ENCODE measurements at regions not wholly inside any gene's neighbourhood (a gene's known extent, or its start where the extent isn't known, plus 50 kb on each side); places are given as distances from the start of the nearest gene placed in this dataset.

- H3K4me3 ChIP-seq (ENCODE audit: low read depth, low read length), result no peak overlapping the region
- TF ChIP-seq CTCF (IDR thresholded peaks at IDR 0.05; ENCODE audit: borderline replicate concordance, insufficient read depth, low read depth, low read length), result no peak
Observed at GRCh38 chr6:22878706-22879105, 309.3 kb downstream of the HDGFL1 start.

DNA sequence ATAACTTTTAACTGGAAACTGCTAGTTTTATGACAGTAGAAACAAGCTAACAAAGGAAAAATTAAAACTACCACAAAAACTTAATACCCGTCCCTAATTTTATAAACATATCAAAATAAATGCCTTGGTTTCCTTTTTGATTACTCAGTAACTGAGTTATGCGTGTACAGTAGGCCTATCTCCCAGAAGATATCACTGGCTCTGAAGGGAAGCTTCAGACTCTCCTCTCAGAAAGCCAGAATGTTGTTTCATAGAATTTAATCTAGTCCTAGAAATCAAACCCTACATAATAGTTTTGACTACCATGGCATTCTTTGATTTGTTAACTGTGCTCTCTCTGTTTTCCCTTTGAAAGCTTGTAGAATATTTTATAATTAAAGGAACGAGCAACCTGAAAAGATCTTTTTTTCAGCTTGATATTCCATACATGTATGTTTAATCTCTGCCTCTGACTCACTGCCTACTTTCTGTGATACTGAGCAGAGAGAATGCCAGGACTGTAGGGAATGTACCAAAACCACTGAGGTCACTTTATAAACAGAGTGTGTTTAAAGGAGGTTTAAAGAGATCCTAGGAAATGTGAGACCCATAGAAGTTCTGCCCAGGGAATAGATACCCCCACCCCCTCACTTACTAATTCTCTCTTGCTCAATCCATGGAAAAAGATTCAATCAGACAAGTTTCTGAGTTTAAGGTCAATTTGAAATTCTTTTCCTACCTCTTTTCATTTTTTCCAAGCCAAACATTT lies 311.5 kb downstream of the HDGFL1 start:
- no peak for TF ChIP-seq CTCF (IDR thresholded peaks at IDR 0.05; ENCODE audit: borderline replicate concordance, insufficient read depth, low read depth, low read length)
- no peak overlapping the region for H3K4me3 ChIP-seq (ENCODE audit: low read depth, low read length)

DNA sequence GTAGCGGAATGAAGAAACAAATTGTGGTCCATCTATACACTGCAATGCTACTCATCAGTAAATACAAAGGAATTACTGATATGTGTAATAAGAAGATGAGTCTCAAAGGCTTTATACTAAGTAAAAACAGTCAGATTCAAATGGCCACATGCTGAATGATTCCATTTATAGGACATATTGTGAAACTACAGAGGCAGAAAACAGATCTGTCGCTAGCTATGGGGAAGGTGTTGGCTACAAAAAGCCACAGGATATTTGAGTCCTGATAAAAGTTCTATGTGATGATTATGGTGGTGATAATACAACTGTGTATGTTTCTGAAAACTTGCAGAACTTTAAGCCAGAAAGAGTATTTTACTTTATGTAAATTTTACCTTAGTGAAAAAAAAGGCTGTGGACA lies 313.2 kb downstream of the HDGFL1 start:
- TF ChIP-seq CTCF (IDR thresholded peaks at IDR 0.05; ENCODE audit: borderline replicate concordance, insufficient read depth, low read depth, low read length), result no peak
- H3K4me3 ChIP-seq (ENCODE audit: low read depth, low read length), result no peak overlapping the region

DNA sequence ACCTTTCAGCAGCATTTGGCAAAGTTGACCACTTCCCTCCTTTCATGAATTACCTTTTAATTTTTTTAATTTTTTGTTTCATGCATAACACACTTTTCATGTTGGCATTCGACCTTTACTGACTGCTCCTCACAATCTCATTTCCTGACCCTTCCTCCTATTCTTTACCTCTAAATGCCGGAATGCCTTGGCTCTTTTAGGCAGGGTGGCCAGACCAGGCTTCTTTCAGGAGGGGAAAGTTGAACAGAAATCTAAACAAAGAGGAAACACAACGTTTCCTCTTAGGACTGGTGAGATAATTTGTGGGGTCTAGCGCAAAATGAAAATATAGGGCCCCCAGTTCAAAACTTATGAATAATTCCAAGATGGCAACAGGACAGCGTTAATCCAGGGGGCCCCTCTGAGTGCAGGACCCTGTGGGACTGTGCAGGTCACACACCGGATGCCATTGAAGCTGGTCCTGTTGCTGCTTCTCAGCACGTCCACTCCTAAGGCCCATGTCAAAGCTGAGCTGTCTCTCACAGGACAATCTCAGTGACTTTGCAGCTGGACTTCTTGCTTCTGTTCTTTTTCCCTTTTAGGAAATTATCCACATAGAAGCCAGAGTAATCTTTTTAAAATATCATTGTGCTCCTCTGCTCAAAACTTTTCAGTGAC lies 313.8 kb downstream of the HDGFL1 start:
- no peak for TF ChIP-seq CTCF (IDR thresholded peaks at IDR 0.05; ENCODE audit: borderline replicate concordance, insufficient read depth, low read depth, low read length)
- H3K4me3 ChIP-seq (ENCODE audit: low read depth, low read length), result no peak overlapping the region

- TF ChIP-seq CTCF (IDR thresholded peaks at IDR 0.05; ENCODE audit: borderline replicate concordance, insufficient read depth, low read depth, low read length), result no peak
- H3K4me3 ChIP-seq (ENCODE audit: low read depth, low read length), result no peak overlapping the region
Observed at GRCh38 chr6:22884456-22884855, 315.1 kb downstream of the HDGFL1 start.

GRCh38 chr6:22886650-22887581 lies 317.6 kb downstream of the HDGFL1 start:
- TF ChIP-seq CTCF (IDR thresholded peaks at IDR 0.05; ENCODE audit: borderline replicate concordance, insufficient read depth, low read depth, low read length), result no peak
- no peak overlapping the region for H3K4me3 ChIP-seq (ENCODE audit: low read depth, low read length)

All from GM12875 (cell line).